NCI-H1105 (cell line): ENCODE measurements at regions not wholly inside any gene's neighbourhood (a gene's known extent, or its start where the extent isn't known, plus 50 kb on each side); places are given as distances from the start of the nearest gene placed in this dataset.
"Not testable (repeated sequence)": the region's sequence is repeated elsewhere in the genome, so short reads cannot be mapped to it uniquely, and the experiment has no call there.

ENCODE experiments used
- DNase-seq: peaks from one replicate; lab custom pipeline; 2025; lab: John Stamatoyannopoulos, UW

GRCh38 chr21:22174746-22175145, 1176.5 kb downstream of the NCAM2 start:
- no peak for DNase-seq

DNA sequence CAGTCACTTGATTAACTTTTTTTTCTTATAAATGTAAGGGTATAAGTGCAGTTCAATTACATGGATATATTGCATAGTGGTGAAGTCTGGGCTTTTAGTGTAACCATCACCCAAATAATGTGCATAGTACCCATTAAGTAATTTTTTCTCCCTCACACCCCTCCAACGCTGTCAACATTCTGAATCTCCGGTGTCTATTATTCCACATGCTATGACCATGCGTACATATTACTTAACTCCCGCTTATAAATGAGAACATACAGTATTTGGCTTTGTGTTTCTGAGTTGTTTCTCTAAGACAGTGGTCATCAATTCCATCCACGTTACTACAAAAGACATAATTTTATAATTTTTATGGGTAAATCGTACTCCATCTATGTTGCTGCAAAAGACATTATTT, 1191.1 kb downstream of the NCAM2 start:
- no peak for DNase-seq

DNA sequence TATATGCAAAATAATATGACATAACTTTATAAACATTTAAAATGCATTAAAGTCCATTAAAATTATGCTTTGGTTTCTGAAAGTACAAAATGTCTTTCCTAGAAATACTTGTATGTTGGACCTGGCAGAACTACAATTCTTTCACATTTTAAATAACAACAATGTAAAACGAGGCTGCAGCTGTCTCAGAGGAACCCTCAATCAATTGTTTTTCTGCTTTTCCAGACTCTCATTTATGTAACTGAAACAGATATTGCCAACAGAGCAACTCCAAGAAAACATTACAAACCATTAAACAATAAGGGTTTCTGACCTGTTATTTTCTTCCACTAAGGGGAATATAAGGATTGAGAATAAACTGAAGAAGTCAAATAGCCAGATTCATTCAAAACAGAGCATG, 1193.4 kb downstream of the NCAM2 start:
- DNase-seq, result no peak

DNA sequence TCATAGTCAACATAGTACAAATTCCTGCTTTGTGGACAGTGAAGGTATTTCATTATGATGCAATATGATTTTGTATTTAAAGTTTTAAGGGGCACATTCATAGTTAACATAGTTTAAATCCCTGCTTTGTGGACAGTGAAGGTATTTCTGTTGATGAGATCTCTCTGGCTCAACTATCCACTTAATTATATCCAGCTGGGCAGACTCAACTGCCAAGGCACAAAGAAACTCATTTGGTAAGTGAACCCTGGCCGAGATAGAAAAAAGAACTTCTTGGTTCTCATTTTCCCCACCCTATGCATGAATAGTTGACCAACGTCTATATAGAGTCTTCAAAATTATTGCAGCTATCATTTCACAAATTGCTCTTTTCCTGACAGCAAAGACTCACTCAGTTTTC, 1194.6 kb downstream of the NCAM2 start:
- DNase-seq, result no peak

- DNase-seq, result not testable (repeated sequence)
Measured at GRCh38 chr21:22194986-22195385, 1196.8 kb downstream of the NCAM2 start.

DNA sequence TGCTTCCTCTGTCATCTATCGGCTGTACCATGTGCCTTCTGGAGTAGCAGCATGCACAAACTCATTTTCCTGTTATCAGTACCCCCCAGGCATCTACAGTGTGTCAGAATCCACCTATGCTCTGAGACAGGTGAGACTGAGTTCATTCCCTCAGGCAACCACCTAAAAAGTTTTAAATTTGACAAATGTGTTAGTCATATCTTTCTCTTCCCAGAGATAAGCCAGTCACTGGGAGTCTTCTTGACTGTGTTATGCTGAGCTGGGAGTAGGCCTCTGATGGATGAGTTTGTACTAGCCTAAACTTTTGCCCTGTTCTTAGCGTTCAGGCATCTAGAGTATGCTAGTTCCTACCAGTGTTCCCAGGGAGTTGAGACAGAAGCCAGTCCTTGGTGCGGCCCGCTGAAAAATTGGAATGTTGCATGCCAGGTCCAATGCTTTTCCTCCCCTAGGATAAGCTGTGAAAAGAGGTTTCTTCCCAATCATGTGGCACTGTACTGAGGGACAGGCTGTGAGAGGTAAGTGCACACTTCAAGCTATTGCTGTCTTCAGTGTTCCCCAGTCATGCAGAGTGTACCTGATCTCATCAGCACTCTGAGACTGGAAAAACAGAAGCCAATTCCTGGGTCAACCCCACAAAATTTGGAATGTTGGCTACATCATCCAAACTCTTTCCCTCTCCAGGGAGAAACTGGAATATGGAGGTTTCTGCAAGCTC, 1202.3 kb downstream of the NCAM2 start:
- DNase-seq, result no peak

DNA sequence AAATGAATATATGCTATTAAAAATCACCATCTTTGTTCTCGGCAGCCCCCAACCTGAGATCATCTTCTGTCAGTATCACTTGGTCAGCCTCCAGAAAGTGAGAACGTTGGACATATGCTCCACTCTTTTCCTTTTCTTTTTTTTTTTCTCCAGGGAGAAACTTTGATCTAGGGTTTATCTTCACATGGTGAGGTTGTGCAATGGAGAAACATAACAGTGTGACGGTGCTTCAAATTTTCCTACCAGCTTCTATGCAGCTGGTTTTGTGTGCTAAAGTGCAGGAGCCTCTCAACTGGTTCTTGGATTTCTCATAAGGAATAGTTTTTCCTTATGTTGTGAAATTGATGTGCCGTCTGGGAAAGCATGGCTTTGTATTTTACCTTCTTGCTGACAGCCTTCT, 1202.9 kb downstream of the NCAM2 start:
- no peak for DNase-seq

- no peak for DNase-seq
Measured at GRCh38 chr21:22201669-22202068, 1203.5 kb downstream of the NCAM2 start.

DNA sequence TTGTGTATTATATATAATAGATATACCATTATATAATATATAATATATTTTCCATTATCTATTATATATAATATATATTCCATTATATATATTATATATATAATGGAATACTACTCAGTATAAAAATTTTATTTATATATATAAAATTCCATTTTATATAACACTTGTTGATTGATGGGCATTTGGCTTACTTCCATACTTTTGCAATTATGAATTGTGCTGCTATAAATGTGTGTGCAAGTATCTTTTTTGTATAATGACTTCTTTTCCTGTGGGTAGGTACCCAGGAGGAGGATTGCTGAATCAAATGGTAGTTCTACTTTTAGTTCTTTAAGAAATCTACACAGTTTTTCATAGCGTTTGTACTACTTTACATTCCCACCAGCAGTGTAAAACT, 1211.1 kb downstream of the NCAM2 start:
- no peak for DNase-seq

GRCh38 chr21:22211943-22212342, 1213.7 kb downstream of the NCAM2 start:
- DNase-seq, result no peak

- no peak for DNase-seq
Measured at GRCh38 chr21:22223385-22223784, 1225.2 kb downstream of the NCAM2 start.

DNA sequence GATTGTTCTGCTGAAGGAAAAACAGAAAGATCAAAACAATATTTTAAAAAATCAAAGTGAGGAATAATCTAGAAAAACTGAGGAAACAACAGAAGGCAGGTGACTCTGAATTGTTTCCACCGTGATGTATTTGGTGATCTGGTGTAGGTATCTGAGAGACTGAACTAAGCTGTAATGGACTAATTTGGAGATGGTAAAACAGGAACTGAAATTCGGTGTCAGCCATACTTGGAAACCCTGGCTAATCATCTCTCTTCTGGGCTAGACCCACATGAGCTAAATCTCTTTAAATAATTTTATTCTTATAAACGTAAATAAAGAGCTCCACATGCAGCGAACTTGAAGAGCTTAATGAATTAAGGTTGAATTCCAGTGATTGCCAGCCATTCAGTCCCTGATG, 1226.1 kb downstream of the NCAM2 start:
- no peak for DNase-seq

- DNase-seq, result no peak
Measured at GRCh38 chr21:22225299-22225698, 1227.1 kb downstream of the NCAM2 start.

- no peak for DNase-seq
Measured at GRCh38 chr21:22231013-22231412, 1232.8 kb downstream of the NCAM2 start.

DNA sequence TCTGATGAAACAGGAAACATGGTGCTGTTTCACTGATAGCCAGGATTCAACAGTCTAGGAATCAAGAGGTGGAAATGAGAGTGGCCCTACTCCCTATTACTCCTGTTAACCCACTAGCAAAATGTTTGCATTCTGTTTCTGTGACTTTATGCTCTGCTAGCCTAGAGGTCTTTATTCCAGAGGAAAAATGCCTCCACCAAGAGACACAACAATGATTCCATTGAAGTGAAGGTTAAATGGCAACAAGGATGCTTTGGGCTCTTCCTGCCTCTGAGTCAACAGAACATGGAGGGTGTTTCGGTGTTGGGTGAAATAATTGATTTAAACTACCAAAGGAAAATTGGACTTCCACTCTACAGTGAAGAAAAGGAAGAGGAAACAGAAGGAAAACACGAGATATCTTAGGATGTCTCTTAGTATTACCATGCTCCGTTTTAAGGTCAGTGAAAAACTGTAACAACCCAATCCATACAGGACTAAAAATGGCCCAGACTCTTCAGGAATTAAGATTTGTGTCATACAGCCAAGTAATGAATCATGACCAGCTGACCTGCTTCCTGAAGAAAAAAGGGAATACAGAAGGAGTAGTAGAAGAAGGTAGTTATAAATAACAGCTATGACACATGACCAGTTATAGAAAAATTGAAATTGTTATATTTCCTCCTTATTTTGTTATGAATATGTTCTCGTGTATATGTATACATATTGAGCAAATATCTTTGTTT, 1237.8 kb downstream of the NCAM2 start:
- no peak for DNase-seq

DNA sequence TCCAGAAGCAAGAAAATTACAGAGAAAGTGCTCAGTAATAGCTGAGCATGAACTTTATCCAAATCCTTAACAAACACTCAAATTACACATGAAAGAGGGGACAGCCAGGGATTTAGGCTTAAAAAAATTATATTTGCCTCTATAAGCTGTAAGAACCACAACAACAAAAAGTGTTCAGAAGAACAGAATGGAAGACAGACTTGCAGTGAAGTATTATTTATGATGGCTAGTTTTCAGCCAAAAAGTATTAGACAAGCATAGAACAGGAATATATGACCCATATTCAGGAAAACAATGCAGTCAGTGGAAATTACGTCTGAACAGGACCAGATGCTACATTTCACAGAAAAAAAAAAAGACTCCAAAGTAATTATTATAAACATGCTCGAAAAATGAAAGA, 1246.3 kb downstream of the NCAM2 start:
- DNase-seq, result no peak

GRCh38 chr21:22250355-22250754, 1252.1 kb downstream of the NCAM2 start:
- DNase-seq, result no peak

DNA sequence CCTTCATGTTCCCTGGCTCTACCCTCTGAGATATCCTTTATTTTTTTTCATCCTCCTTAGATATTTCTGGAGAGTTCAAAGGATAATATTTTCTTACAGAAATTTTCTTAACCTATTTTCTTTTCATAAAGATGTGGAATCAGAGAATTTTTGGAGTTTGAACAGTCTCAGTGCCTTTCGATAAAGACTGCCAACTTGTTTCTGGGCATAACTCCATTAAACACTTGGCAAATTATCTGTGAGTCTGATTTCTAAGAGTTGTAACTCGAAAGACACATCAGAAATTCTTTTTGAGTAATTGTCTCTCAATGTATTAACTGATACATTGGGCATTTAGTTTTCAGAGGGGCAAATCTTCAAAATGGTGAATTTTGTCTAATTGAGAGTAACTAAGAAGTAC, 1255.6 kb downstream of the NCAM2 start:
- DNase-seq, result no peak

DNA sequence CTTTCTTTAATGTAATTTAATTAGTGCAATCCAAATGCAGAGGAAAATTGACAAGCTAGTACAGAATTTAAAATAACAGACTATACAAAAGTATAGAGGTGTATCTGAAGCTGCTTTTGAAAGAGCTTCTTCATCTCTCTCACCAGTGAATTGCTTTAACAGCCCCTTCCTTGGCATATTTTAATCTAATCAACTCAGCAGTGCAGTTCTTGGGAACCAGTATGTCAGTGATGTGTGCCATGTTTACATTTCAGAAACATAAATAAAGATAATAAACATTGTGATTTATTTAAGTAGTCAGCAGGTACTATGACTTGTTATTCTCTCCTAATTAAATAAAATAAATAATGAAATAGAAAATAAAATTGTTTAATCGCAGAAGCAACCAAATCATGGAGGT, 1260.6 kb downstream of the NCAM2 start:
- no peak for DNase-seq

- DNase-seq, result no peak
Measured at GRCh38 chr21:22260274-22260673, 1262.1 kb downstream of the NCAM2 start.

DNA sequence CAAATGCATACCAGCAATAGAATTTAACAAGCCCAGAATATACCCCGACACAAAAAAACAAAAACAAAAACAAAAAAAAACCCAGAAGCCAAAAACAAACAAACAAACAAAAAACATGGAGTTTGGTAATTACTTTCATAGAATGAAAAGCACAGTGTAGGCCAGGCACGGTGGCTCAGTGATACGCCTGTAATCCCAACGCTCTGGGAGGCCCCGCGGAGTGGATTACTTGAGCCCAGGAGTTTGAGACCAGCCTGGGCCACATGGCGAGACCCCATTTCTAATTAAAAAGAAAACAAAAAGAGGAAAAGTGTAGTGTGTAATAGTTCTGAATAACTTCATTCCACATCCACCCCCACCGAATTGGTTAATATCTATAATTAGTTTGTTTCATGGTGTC, 1265.7 kb downstream of the NCAM2 start:
- no peak for DNase-seq

DNA sequence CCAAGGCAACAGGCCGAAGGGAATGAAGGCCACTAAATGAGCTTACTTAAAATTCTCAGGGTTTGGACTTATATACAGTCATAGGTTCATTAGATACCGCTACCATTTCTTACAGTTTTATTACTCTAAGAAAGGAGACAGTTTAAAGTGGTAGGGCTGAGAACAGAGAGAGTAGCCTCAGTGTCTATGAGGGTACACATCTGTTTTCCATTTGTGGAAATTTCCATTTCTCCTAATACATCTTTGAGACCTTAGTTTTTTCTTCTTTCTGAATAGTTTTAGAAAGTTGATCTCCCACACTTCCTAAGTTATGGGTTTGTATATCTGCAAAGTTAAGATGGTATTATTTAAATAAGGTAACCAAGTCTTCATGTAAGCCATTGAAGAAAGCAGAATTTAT, 1279.1 kb downstream of the NCAM2 start:
- DNase-seq, result no peak

DNA sequence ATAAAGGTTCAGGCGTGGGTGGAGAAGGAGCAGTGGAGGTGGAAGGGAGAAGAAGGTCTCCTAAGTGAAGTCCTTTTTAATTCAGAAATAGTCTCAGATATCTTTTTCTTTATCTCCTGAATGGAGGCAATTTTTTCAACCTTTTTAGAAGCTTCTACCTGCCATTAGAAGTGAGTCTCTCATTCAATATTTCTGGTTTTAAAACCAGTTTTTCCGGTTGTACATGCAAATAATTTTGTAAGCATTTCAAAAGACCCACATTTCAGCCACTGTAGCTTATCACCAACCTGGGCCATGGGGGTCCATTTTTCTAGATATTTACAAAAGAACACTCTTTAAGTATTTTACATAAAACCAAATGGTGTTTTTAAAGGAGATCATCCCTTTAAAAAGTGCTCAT, 1280.2 kb downstream of the NCAM2 start:
- DNase-seq, result no peak

GRCh38 chr21:22280851-22281250, 1282.6 kb downstream of the NCAM2 start:
- DNase-seq, result no peak
